GM12878 (cell line): ENCODE measurements at regions not wholly inside any gene's neighbourhood (a gene's known extent, or its start where the extent isn't known, plus 50 kb on each side); places are given as distances from the start of the nearest gene placed in this dataset.

ENCODE experiments used
- BHLHE40 ChIP-seq, 2 experiments: fragments of 450-650 bp in 1 of 2; IDR thresholded peaks; 2 replicates each; pipeline ENCODE4 v1.6.1; 2011 to 2017; ENCODE audit warnings: low read depth in 2 of 2, borderline replicate concordance in 1 of 2, improper control_type of control experiment in 1 of 2, low read length in 1 of 2, mild to moderate bottlenecking in 1 of 2
- CHD1 ChIP-seq: IDR thresholded peaks from 2 replicates; pipeline ENCODE4 v1.6.1; 2012; ENCODE audit warnings: low read depth, low read length, improper control_type of control experiment
- EZH2 ChIP-seq: IDR thresholded peaks from 2 replicates; pipeline ENCODE4 v1.6.1; 2012; ENCODE audit warnings: low read depth, mild to moderate bottlenecking, control low read depth, inconsistent platforms, low read length, borderline replicate concordance; ENCODE audit not compliant: control insufficient read depth
- FOXK2 ChIP-seq: fragments of 450-650 bp; IDR thresholded peaks from 2 replicates; pipeline ENCODE4 v1.6.1; 2017; ENCODE audit warnings: mild to moderate bottlenecking, moderate library complexity
- MXI1 ChIP-seq: fragments of 150-350 bp; IDR thresholded peaks from 2 replicates; pipeline ENCODE4 v1.6.1; 2011; ENCODE audit warnings: low read depth, mild to moderate bottlenecking, inconsistent platforms, low read length, improper control_type of control experiment
- POLR2A ChIP-seq: IDR thresholded peaks from 2 replicates; pipeline ENCODE4 v1.6.1; 2011; ENCODE audit warnings: low read depth, mild to moderate bottlenecking, low read length
- SP1 ChIP-seq: IDR thresholded peaks from one replicate; pipeline ENCODE4 v1.6.1; 2011; ENCODE audit warnings: low read depth, low read length
- SPI1 ChIP-seq: IDR thresholded peaks from 2 replicates; pipeline ENCODE4 v1.6.1; 2011; ENCODE audit warnings: low read depth, mild to moderate bottlenecking, low read length, moderate library complexity, borderline replicate concordance; ENCODE audit not compliant: insufficient read depth
- SUZ12 ChIP-seq: fragments of 200-600 bp; sonication (generic); IDR thresholded peaks from one replicate; pipeline ENCODE4 v1.6.1; 2018; ENCODE audit warnings: antibody characterized with exemption, mild to moderate bottlenecking; ENCODE audit not compliant: unreplicated experiment
- TARDBP ChIP-seq: IDR thresholded peaks from 2 replicates; pipeline ENCODE4 v1.6.1; 2016; ENCODE audit warnings: borderline replicate concordance
- ZNF24 ChIP-seq: fragments of 450-650 bp; IDR thresholded peaks from 2 replicates; pipeline ENCODE4 v1.6.1; 2017; ENCODE audit warnings: antibody characterized with exemption, mild to moderate bottlenecking
- TF ChIP-seq, protein P1 (sequence below), 3 experiments: IDR thresholded peaks in 2 of 3; conservative IDR thresholded peaks in 1 of 3; 2 replicates each; pipeline ENCODE4 v1.5.1; 2011; ENCODE audit warnings: low read depth in 3 of 3, low read length in 3 of 3, mild to moderate bottlenecking in 3 of 3, control low read depth in 2 of 3, moderate library complexity in 2 of 3, inconsistent platforms in 1 of 3, mixed read lengths in 1 of 3; ENCODE audit not compliant: control insufficient read depth in 2 of 3, insufficient read depth in 1 of 3; ENCODE audit errors: extremely low read depth in 1 of 3
- TF ChIP-seq, protein P2 (sequence below): IDR thresholded peaks from 2 replicates; pipeline ENCODE4 v1.6.1; 2012; ENCODE audit warnings: low read depth, low read length, improper control_type of control experiment
- TF ChIP-seq, protein P3 (sequence below): fragments of 450-650 bp; formaldehyde crosslinking; IDR thresholded peaks from 2 replicates; pipeline ENCODE4 v1.4.0; 2020; ENCODE audit warnings: mild to moderate bottlenecking, moderate library complexity

DNA sequence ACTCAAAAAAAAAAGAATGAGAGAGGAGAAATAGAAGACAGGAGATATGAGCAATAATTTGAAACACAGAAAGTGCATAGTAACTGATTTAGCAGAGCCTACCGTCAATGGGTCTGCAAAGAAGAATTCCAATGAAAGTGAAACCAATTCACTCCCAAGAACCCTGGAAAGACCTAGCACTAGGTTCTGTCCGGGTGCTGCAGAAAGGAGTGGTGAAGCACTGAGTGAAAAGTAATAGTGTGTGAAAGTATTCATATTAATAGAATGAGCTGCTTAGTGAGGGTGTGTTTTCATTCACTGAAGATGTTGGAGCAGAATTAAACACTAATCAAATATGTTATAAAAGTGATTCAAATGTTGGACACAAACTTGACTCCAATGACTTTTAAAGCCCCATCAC, 51.3 kb upstream of the SLC30A5 start:
- TF ChIP-seq TARDBP, result no peak
- TF ChIP-seq FOXK2, result no peak
- TF ChIP-seq SP1, result no peak
- no peak for TF ChIP-seq MXI1
- TF ChIP-seq, protein P1, sequence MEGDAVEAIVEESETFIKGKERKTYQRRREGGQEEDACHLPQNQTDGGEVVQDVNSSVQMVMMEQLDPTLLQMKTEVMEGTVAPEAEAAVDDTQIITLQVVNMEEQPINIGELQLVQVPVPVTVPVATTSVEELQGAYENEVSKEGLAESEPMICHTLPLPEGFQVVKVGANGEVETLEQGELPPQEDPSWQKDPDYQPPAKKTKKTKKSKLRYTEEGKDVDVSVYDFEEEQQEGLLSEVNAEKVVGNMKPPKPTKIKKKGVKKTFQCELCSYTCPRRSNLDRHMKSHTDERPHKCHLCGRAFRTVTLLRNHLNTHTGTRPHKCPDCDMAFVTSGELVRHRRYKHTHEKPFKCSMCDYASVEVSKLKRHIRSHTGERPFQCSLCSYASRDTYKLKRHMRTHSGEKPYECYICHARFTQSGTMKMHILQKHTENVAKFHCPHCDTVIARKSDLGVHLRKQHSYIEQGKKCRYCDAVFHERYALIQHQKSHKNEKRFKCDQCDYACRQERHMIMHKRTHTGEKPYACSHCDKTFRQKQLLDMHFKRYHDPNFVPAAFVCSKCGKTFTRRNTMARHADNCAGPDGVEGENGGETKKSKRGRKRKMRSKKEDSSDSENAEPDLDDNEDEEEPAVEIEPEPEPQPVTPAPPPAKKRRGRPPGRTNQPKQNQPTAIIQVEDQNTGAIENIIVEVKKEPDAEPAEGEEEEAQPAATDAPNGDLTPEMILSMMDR (IDR thresholded peaks at IDR 0.05 in 2 of 3, conservative IDR thresholded peaks at IDR 0.05 in 1 of 3; ENCODE audit: control insufficient read depth in 2 of 3, extremely low read depth in 1 of 3, insufficient read depth in 1 of 3, low read depth in 3 of 3, low read length in 3 of 3), result no peak
- no peak for TF ChIP-seq SUZ12
- TF ChIP-seq BHLHE40 (IDR thresholded peaks at IDR 0.05; ENCODE audit: borderline replicate concordance in 1 of 2, low read depth in 2 of 2, low read length in 1 of 2), result no peak
- TF ChIP-seq POLR2A, result no peak
- TF ChIP-seq EZH2, result no peak
- TF ChIP-seq, protein P2, sequence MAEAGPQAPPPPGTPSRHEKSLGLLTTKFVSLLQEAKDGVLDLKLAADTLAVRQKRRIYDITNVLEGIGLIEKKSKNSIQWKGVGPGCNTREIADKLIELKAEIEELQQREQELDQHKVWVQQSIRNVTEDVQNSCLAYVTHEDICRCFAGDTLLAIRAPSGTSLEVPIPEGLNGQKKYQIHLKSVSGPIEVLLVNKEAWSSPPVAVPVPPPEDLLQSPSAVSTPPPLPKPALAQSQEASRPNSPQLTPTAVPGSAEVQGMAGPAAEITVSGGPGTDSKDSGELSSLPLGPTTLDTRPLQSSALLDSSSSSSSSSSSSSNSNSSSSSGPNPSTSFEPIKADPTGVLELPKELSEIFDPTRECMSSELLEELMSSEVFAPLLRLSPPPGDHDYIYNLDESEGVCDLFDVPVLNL, result no peak
- TF ChIP-seq SPI1, result no peak
- TF ChIP-seq, protein P3, sequence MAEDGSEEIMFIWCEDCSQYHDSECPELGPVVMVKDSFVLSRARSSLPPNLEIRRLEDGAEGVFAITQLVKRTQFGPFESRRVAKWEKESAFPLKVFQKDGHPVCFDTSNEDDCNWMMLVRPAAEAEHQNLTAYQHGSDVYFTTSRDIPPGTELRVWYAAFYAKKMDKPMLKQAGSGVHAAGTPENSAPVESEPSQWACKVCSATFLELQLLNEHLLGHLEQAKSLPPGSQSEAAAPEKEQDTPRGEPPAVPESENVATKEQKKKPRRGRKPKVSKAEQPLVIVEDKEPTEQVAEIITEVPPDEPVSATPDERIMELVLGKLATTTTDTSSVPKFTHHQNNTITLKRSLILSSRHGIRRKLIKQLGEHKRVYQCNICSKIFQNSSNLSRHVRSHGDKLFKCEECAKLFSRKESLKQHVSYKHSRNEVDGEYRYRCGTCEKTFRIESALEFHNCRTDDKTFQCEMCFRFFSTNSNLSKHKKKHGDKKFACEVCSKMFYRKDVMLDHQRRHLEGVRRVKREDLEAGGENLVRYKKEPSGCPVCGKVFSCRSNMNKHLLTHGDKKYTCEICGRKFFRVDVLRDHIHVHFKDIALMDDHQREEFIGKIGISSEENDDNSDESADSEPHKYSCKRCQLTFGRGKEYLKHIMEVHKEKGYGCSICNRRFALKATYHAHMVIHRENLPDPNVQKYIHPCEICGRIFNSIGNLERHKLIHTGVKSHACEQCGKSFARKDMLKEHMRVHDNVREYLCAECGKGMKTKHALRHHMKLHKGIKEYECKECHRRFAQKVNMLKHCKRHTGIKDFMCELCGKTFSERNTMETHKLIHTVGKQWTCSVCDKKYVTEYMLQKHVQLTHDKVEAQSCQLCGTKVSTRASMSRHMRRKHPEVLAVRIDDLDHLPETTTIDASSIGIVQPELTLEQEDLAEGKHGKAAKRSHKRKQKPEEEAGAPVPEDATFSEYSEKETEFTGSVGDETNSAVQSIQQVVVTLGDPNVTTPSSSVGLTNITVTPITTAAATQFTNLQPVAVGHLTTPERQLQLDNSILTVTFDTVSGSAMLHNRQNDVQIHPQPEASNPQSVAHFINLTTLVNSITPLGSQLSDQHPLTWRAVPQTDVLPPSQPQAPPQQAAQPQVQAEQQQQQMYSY, result no peak
- no peak for TF ChIP-seq CHD1
- no peak for TF ChIP-seq ZNF24
